NCI-H226 (cell line): ENCODE measurements at regions not wholly inside any gene's neighbourhood (a gene's known extent, or its start where the extent isn't known, plus 50 kb on each side); places are given as distances from the start of the nearest gene placed in this dataset.

Experiments
- DNase-seq: peaks from one replicate; pipeline ENCODE4 v3.0.0-alpha.2; 2015

- DNase-seq: no peak
Observed at GRCh38 chr10:3853016-3853415, 68.0 kb upstream of the KLF6 start.

- DNase-seq: peak; percentile 93
Observed at GRCh38 chr10:3852147-3852904, 67.3 kb upstream of the KLF6 start.

DNA sequence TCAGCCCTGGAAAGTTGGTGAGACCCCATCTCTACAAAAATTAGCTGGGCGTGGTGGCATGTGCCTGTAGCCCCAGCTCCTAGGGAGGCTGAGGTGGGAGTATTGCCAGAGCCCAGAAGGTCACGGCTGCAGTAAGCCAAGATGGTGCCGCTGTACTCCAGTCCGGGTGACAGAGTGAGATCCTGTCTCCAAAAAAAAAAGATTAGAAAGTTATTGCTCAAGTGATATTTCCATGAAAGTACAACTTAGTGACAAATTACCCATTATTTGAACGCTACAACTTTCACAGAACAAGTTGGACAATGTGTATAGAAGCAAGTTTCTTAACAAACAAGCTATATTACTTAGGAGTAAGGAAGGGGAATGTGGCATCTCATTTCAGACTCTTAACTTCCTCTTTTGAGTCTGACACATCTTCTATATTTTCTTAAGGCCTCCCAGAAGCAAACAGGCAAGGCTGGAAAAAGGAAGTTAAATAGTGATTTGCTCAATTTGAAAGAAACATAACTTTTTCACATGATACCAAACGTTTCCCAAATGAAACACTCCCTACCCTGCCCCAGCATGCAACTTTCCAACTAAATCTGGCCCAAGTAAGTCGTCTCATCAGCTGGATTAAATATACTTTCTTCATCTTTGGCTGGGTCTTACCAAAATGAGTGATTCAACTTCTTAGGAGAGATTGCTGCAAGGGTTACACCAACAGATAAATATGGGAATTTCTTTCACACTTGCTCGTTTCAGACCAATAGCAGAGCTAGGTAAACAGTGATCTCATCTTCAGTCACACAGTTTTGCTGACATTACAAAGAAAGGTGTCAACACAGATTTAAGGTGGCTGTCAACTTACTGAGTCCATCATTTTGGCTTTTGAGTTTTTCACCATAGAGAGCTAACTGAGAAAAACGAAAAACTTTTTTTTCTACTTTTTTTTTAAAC lies 66.3 kb upstream of the KLF6 start:
- peak; percentile 73 for DNase-seq

DNA sequence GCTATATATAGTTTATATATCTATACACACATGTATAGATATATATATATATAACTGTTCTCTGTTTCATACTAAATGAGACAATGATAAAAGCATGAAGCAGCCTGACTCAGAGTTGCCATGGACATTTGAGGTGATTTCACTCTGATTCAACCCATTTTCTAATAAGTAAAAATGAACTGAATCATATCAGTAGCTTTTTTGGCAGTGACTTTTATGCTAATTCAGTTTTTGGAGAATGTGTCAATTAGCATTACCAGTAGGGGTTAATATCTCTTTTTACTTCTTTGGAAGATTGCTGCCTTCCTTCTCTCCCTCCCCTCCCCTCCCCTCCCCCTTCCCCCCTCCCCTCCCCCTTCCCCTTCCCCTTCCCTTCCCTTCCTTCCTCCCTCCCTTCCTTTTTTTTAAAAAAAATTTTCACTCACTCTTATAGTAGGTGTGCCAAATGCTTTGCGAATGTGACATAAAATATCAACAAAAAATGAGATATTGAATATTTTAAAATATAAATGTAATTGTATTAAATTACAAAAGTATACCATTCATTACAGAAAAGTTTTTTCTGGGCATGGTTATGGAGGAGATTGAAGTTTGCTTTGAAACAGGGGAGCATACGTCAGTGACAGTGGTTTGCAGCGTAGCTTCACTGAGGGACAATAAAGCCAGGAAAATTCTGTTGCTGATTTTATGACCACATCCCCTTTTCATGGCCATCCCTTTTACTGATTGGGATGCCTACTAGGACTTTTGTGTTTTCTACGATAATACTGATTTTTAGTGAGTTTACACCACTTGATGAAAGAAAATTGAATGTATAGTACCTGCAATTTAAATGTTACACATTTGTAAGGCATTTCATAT lies 64.0 kb upstream of the KLF6 start:
- DNase-seq: no peak

- no peak for DNase-seq
Observed at GRCh38 chr10:3848005-3848774, 63.2 kb upstream of the KLF6 start.

GRCh38 chr10:3846736-3847135 lies 61.7 kb upstream of the KLF6 start:
- no peak for DNase-seq

- no peak for DNase-seq
Observed at GRCh38 chr10:3844491-3845025, 59.5 kb upstream of the KLF6 start.

DNA sequence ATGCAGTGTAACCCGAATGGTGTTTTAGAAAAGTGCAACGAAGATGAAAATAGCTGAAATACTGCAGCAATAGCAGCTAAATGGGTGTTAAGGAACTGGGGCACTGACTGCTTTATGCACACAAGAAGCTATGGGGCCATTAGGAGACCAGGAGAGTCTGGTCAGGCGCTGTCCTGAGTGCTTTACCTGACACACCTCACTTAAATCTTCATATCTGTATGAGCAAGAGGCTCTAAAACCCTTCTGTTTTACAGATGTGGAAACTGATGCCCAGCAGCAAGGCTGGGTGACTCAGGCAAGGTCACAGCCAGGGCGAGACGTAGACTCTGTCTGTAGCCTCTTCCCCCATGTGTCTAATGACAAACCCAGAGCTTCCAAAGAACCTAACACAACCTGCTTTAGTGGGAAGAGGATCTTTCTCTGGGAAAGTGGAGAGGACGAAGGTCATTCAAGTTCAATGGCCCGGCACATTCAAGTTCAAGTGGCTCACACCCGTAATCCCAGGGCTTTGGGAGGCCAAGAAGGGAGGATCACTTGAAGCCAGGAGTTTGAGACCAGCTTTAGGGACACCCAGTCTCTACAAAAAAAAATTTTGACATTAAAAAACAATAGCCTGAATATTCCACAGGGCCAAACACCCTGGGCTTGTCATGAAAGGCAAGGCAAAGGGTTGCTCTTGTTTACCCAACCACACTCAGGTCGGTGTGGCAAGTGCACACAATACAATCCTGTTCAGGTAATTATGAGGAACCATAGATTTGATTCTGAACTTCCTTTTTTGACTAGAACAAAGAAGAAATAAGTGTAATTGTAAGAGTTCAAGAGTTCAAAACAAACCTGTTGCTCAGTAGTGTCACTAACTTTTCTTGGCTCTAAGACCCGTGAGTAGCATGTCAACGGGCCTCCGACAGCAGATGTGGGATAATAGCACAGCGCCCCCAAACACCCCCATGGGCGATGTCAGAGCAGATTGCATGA lies 53.7 kb upstream of the KLF6 start:
- no peak for DNase-seq

GRCh38 chr10:3837647-3838459 lies 52.8 kb upstream of the KLF6 start:
- DNase-seq: no peak

DNA sequence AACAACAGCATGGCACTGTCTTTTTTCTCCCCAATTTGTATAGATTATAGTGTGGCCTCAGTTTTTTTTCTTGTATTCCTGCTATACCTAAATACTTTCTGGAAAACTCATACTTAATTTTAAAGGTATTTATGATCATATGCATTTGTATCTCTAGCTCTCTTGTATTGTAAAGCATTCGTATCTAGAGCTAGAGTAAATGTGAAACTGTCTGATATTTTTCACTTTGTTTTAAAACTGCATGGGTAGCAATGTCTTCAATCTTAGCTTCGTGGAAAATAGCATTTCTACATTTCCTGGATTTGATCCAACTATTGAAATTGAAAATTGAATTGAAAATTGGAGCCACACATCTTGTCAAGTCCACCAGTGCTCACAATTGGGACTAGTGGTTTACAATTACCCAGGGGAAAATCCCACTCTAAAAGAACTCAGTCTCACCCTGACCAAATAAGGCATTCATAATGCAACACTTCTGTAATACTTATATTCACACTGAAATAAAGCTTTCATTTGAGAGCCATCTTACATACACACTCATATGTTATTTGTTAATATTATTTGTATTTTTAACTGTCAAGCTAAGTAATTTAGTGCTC lies 51.3 kb upstream of the KLF6 start:
- DNase-seq: no peak

- DNase-seq: no peak
Observed at GRCh38 chr10:3835770-3836169, 50.8 kb upstream of the KLF6 start.

DNA sequence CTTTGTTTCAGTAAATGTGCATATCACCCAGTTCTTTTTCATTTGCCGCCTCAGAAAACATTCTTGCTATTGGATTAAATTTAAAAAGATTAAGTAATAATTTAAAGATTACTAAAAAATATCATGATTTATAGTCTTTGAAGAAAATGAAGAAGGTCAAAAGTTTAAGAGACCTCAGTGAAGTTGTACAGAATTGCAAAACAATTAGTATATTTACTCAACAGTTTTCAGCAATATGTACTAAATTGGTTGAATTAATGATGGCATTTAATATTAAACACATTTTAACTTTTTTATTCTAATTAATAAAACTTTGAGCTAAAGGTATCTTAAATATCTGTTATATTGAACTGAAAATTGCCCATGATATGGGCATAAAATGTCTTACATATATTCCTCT lies 49.9 kb upstream of the KLF6 start:
- DNase-seq: no peak
